Left kidney (tissue), 1 donor: ENCODE measurements at regions not wholly inside any gene's neighbourhood (a gene's known extent, or its start where the extent isn't known, plus 50 kb on each side); places are given as distances from the start of the nearest gene placed in this dataset.

Experiments
- DNase-seq: peaks from one replicate; pipeline ENCODE4 v3.0.0-alpha.2; 2013

DNA sequence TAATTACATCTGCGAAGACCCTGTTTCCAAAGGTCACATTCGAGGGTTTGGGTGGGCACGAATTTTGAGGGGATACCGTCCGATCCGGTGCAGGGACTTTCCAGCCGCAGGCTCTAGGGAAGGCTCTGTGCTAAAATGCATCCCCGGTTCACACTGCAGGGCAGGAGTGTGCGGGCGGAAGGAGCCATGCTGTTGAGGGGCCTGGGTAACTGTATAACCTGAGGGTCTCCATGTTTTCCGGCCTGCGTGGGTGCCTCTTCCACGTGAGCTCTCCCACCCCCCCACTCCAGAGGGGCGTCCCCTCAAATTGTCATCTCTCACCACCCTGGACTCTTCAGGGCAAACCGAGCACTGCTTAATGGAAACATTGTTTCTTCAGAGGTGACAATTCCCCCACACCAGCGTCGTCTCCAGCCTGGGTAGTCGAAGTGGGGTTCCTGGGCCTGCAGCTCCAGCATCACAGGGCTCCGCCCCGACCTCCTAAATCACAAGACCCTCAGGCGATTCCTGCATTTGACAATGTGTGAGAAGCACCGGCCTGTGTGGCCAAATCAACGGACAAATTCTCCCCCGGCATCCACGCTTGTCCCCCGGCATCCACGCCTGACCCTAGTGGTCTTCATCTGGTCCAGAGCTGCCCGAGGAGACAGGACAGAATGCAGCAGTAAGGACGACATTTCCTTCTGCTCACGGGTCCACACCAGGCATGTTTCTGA lies 51.2 kb downstream of the FOXL3 start:
- no peak for DNase-seq

DNA sequence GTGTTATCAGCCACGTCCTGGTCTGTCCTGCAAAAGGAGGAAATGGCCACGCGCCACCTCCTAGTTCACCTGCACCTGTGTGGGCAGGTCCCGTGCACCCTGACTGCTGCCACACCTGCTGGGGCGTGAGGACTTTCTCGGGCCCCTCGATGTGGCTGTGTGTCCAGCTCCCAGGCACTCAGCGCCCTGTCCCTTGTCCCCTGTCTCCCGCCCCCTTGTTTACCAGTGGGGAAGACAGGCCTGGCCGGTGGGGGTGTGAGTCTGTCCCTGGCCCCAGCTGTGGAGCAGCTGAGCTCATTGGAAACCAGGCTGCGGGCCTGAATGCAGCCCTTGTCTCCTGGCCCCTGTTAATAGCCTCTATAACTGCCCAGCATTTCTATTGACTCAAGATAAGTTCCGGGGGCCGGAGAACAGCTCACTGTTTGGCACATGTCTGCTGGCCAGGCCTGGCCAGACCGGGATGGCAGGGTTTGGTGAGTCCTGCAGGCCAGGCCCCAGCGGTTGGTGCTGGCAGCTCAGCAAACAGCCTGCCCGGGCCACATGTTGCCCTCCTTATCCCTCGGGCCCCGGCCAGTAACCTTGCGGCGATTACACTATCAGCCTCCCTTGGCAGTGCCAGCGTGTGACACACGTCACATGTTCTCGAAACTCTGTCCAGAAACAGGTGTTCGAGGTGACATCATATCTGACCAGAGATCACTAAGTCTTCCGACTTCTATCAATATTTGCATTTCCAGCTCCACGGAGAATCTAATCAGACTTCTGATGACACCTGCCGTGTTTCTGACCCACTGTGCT lies 52.1 kb downstream of the FOXL3 start:
- no peak for DNase-seq

DNA sequence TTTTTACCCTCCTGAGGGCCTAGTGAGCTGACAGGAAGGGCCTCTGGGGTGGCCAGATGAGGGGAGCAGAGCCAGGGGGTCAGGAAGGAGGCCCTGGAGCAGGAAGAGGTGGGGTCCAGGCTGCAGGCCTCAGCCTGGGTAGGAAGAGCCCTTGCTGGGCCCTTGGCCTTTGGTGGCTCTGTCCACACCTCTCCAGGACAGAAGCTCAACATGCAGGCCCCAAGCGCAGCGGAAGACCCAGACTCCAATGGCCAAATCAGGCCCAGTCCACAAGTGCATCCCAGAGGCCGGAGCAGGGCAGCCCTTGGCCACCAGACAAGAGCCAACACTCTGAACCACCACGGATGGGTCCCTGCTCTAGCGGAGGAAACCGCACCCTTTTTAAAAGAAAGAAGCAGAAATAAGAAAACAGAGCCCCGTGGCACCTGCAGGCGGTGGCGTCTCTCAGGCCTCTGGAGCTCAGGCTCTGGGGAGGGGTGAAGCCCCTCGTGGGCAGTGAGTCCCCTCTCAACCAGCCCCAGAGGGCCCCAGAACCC lies 52.8 kb downstream of the FOXL3 start:
- no peak for DNase-seq

DNA sequence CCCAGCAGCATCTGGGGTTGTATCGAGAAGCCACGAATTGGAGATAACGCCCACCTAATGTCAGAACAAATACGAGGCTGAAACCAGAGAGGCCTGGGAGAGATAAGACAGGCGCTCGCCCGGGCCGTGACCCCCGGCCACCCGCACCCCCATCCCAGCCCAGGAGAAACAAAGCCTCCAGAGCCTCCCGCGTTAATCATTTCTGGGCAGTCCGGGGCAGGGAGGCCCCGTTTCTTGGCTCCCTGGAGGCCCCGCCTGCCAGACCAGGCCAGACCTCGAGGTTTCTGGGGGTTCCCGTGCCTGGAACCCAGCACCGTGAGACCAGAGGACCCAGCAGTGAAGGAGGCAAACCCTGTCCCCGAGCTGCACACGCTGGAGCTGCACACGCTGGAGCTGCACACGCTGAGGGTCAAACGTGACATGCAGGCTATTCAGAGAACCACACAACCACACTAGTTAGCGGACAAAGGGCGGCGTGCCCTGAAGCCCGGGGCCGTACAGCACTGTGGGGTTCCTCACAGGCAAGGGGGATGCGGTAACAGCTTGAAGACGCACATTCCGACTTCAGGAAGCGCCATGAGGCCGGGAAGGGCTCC lies 53.4 kb downstream of the FOXL3 start:
- DNase-seq: no peak

DNA sequence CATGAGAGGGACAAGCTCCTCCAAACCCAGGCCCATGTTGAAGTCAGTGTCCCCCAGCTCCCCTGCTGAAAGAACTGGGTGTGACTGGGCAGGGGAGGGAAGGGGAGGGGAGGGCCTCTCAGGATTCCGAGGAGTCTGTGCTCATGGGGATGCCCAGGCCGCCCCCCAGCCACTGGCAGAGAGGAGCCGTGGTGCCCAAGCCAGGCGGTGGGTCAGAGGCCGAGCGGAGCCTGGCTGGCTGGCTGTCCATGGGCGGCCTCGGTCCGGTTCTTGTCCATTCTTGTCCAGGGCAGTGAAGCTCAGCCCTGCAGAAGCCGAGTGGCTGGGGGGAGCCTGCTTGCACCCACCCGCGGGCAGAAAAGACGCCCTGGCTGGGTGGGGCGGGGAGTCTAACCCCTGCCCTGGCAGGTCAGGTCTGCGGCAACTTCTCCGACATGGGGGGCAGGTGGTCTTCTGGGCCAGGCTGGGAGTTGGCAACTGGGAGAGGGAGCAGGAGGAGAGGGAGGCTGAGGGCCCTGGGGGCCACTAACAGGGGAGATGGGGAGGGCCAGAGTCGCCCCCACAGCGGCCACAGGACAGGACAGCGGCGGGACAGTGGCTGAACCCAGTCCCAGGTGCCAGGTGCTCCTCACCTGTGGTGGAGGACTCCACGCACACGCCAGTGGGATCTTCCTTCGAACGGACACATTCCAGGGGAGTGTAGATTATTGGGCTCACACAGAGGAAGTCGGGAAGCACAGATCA lies 54.1 kb downstream of the FOXL3 start:
- no peak for DNase-seq

DNA sequence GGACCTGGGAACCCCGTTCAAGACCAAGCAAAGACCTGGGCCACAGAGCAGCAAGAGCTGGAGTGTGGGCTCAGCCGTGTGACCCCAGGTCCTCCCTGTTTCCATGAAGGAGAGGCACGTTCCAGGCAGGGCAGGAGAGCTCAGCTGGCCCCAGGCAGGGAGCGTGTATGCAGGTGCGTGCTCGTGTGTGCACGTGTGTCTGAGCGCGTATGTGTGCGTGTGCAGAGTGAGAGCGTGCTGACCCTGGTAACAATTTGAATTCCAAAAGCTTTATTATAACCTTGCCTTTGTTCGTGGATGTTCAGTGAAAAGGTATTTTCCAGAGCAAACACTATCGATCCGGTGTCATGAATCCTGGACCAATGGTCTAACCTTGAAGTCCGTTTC lies 54.6 kb downstream of the FOXL3 start:
- DNase-seq: no peak

DNA sequence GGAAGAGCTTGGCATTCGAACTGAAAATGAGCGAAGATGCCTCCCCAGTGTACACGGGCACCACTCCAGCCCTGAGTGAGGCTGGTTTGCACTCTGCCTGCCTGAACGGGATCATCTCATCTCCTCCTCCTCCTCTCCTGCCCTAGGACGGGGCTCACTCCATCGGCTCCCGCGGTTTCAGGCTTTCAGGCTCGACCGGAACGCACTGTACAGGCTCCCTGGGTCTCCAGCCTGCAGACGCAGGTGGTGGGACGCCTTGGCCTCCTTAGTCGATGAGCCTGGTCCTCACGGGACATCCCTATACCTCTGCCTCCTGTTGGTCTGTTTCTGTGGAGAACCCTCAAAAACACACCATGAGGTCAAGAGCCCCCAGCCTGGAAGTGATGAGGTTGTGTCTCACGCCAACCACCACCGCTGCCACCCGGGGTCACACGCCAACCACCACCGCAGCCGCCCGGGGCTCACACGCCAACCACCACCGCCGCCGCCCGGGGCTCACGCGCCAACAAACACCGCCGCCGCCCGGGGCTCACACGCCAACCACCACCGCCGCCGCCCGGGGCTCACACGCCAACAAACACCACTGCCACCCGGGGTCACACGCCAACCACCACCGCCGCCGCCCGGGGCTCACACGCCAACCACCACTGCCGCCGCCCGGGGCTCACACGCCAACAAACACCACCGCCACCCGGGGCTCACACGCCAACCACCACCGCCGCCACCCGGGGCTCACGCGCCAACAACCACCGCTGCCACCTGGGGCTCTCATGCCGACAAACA lies 56.3 kb downstream of the FOXL3 start:
- no peak for DNase-seq

DNA sequence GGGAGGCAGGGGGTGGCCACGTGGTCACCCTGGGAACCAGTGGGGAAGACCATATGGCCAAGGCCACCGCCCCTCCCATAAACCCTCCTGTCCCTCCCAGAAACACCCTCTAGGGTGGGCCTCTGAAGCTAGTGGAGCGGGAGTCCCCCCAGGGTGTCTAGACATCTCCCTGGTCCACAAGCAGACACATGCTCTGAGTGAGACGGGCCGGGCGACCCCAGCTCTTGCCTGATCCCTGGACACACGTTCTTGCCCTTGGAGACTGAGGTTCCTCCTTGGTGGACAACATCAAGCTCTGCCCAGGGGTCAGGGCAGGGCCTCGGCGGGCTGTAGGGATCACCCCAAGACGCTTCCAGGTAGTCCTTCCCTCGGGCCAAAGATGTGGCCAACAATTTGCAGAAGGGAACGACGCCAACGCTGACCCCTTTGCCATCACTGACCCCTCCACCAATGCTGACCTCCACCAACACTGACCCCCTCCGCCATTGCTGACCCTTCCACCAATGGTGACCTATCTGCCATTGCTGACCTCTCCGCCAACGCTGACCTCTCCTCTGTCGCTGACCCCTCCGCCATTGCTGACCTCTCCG lies 57.1 kb downstream of the FOXL3 start:
- DNase-seq: no peak

DNA sequence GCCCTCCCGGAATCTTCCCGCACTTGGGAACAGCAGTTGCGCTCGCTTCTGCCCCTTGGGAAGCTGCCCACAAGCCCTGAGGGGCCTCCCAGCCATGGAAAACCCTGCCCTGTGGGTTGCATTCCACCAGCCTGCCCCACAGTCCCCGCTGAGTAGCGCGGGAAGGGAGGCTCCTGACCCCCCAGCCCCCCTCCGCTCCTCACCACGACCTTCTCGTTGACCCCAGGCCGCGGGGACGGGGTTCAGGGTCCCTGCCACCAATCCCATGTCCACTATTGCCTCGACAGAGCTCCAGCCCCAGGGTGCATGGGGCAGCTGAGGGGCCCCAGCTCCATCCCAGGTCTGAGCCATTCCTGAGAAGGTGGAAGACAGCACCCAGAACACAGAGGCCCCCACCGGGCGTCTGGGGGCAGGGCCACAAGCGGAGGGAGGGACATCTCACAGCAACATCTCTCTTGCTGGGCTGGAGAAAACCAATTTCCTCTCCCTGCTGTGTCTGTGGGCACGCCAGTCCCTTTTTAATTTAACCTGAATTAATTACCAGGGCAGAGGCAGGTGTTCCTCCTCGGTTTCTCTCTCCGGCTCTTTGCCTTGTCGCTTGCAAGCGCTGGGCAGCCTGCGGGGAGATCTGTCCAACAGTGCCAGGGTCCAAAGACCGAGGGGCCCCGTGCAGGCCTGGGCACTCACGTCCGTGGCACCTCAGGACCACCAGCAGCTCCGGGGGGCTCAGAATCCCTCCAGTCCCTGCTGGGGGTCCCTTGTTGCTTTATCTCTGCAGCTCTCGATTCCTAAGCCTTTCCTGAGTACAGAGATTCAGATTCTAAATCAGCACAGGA lies 57.9 kb downstream of the FOXL3 start:
- DNase-seq: no peak

DNA sequence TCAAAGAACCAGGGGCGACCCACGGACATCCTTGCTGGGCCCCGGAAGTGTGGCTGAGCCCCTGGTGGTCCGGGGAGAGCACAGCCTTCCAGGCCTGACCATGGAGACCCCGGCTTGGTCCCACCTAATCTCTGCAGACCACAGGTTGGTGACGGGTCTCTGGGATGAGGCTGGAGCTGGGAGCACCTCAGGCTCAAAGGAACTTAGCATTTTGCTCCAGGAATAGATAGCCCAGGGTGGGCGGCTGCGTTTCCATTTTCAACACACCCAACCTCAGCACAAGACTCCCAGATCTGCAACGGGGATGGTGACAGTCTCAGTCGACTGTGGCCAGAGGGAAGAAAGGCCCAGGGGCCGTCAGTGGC lies 58.5 kb downstream of the FOXL3 start:
- DNase-seq: no peak

DNA sequence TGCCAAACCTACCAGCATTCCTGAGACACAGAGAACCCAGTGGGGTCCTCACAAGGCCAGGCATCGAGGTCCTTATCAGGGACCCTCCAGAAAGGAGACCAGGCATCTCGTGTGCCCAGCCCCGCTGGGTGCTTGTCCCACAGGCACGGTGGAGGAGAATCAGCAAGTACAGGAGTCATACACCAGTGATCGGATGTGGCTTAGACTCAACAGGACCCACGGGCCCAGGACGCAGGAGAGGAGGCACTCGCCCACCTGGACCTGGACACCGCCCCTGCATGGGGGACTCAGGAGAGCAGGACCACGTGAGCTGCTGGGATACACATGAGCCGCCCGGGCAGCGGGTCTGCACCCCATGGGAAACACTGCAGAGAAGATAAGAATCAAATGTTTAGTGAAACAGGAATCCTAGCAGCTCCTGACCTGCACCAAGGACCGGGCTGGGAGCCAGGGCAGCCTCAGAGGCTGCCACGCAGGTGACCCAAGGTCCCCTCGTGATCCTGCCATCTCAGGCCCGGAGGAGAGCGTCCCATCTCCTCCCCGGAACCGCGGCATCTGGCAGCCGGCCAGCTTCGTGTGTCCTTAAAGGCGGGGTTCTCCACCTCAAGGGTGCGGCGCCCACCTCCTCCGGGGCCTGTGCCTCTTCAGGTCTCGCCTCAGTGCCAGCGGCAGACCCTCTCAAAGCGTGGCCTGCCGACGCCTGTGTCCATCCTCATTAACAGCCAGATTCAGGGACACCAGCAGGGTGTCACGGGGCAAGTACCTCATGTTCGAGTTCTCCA lies 59.2 kb downstream of the FOXL3 start:
- DNase-seq: no peak

DNA sequence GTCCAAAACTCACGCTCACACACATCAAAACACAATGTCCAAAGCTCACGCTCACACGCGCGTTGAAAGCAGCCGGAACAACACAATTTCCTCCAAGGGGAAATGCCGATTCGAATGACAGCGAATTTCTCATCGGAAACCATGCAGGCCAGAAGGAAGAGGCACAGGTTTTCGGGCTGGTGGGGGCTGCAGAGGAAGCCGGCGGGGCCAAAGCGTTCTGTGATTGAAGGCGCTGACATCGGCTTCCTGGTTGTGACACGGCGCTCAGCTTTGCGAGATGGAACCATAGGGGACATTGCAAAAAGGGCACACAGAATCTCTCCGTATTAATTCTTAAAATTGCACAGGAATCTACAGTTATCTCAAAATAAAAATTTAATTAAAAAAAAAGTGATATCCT lies 61.3 kb downstream of the FOXL3 start:
- no peak for DNase-seq

DNA sequence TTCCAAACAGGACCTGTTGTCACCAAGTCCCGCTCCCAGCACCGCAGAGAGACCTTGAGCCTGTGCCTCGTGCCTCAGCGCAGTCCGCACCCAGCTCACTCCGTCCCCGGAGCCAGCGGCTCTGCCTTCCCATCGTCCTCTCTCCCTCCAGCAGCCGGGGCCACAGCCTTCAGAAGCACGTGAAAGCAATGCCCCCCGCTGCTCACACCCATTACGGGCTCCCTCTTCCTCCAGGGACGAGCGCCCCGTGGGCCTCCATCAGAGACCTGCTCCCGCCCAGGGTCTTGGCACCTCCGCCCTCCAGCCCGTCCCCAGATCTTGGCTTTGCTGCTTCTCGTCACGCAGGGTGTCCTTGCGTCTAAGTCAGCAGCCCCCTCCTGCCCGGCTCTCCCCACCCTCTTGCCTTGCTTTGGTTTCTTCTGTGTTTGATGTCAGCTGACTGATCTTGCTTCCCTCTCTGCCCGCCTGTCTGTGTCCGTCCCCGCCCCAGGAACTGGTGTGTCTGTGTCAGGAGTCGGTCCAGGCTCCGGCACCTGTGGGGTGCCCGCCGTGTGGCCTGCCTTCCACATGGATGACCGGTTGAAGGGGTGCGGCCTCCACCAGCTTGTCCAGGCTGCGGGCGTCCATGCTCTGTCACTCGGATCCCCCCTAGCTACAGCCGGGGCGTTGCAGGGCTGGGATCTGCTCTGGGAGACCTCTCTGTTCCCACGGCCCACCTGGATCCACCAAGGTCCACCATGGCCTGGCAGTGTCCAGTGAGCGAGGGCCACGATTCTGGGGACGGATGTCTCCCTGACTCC lies 61.9 kb downstream of the FOXL3 start:
- DNase-seq: no peak

DNA sequence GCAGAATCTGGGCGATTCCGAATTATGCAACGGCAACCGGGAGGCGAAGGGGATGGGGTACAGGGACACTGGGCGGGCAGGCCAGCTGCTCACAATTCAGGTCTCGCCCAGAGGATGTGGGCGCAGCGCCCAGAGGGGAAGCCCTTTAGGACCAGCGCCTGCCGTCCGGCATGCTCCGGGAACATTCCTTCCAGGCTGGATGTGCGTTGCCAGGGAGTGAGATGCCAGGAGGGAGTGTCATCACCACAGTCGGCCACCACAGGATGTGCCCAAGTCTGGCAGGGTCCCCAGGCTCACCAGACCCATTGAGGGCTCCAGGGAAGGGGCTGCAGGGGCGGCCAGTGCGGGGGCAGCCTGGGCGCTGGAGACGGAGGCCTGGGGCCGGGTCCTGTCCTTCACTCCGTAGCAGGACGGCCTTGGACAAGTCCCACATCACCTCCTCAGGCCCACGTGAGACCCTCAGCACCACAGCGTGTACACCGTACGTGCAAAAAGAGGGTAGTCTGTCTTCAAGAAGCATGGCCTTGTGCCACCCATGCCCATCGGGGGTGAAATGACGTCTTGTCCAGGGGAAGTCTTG lies 63.9 kb downstream of the FOXL3 start:
- no peak for DNase-seq

DNA sequence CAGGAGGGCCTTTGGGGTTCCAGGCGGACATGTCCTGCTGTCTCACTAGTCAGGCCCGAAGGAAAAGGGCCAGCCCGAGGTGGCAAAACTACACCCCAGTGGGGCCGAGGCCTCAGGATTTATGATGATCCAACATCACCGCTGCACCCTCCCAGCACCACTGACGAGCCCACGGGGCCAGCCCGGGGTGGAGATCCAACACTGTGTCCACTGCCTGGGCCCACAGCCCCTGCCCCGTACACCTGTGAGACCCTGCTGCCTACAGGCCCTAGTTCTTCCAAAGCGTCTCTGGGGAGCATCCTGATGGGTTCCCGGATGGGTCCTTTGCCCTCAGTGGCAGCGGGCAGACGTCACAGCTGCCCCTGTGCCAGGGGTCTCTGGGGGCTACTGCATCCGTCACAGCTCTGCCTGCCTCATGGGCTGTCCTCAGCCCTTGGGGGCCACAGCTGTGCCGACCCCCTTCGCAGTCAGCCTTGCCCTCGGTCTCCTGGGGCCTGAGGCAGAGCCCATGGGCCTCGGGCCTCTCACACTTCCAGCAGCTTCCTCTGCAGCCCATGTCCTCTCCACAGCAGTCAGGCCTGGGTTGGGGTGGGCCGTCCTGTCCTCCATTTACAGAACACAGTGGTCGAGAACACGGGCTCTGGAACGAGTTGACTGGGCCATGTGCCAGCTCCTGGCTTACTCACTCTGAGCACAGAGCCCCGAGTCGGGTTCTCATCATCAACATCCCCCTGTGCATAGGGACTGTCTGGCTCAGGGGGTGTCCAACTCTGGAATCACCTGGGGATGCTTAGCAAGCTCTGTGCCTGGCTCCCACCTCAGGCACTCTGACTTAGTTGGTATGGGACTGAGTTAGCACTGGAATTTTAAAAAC lies 64.9 kb downstream of the FOXL3 start:
- DNase-seq: no peak

DNA sequence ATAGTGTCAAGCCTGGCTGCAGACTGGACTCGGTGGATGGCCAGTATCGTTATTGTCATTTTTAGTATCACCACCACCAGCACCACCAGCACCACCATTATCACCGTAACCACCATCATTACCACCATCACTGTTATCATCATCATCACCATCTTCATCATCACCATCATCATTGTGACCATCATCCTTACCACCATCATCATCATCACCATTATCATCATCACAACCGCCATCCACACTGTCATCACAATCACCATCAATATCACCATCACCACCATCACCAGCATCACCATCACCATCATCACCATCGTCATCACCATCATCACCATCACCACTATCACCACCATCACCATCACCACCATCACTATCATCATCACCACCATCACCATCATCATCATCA lies 65.6 kb downstream of the FOXL3 start:
- DNase-seq: no peak

DNA sequence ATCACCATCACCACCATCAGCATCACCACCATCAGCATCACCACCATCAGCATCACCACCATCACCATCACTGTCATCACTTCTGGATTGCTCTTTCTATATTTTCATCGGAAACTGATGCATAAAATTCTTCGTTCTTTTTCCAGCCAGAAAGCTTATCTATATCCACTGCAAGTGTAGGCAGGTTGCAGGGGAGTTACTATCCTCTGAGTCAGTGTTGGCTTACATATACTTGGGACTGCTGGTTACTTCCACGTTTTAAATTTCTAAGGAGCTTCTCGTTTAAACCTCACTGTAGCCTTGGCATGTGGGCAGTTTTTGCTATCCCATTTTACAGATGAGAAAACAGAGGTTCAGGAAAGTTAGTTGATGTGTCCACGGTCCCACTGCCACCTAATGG lies 66.1 kb downstream of the FOXL3 start:
- DNase-seq: no peak
